Endothelial cell of umbilical vein (primary cell): ENCODE measurements at regions not wholly inside any gene's neighbourhood (a gene's known extent, or its start where the extent isn't known, plus 50 kb on each side); places are given as distances from the start of the nearest gene placed in this dataset.

ENCODE experiments used
- EZH2 ChIP-seq: IDR thresholded peaks from 2 replicates; pipeline ENCODE4 v1.6.1; 2012; ENCODE audit warnings: borderline replicate concordance, low read depth, mild to moderate bottlenecking, moderate library complexity, low read length, inconsistent platforms; ENCODE audit not compliant: severe bottlenecking
- GATA2 ChIP-seq: IDR thresholded peaks from 2 replicates; pipeline ENCODE4 v1.7.0; 2011; ENCODE audit warnings: low read depth, mild to moderate bottlenecking, moderate library complexity, mixed read lengths, low read length; ENCODE audit not compliant: insufficient read length, insufficient read depth
- JUN ChIP-seq: IDR thresholded peaks from 2 replicates; pipeline ENCODE4 v1.6.1; 2011; ENCODE audit warnings: borderline replicate concordance, low read depth; ENCODE audit not compliant: insufficient read length, insufficient read depth
- MAX ChIP-seq: IDR thresholded peaks from 2 replicates; pipeline ENCODE4 v1.6.1; 2011; ENCODE audit not compliant: insufficient read depth, insufficient read length
- POLR2A ChIP-seq: IDR thresholded peaks from 2 replicates; pipeline ENCODE4 v1.6.1; 2012; ENCODE audit warnings: low read depth, mild to moderate bottlenecking, control low read depth, low read length
- TF ChIP-seq, protein P1 (sequence below), 2 donors: IDR thresholded peaks; 1 replicate in 1 of 2; 2 replicates in 1 of 2; pipeline ENCODE4 v1.5.1; 2011; ENCODE audit warnings: low read length in 2 of 2, mild to moderate bottlenecking in 2 of 2, moderate library complexity in 2 of 2, control low read depth in 1 of 2, inconsistent platforms in 1 of 2, low read depth in 1 of 2; ENCODE audit not compliant: insufficient read depth in 1 of 2; ENCODE audit errors: extremely low read depth in 1 of 2

DNA sequence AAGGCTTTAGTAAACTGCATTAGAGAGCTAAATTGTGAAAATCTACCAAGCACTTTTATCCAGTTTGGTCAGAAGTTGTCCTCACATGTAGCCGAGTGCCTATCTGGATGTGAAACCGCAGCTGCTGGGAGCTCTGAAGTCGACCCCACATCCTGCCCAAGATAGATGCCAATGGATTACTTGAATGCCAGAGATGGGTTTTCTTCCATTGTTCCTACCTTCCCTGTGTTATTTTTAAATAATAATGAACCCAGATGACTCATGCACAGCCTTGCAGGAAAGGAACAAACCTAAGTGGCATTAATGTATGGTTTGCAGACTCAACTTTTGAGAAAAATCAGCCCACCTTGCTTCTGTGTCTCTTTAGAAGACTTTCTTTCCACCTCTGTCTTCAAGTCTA is 408.5 kb downstream of the FBXO15 start:
- TF ChIP-seq GATA2 (no peak), MAX (no peak), JUN (no peak), EZH2 (no peak), POLR2A (no peak)
- TF ChIP-seq, protein P1, sequence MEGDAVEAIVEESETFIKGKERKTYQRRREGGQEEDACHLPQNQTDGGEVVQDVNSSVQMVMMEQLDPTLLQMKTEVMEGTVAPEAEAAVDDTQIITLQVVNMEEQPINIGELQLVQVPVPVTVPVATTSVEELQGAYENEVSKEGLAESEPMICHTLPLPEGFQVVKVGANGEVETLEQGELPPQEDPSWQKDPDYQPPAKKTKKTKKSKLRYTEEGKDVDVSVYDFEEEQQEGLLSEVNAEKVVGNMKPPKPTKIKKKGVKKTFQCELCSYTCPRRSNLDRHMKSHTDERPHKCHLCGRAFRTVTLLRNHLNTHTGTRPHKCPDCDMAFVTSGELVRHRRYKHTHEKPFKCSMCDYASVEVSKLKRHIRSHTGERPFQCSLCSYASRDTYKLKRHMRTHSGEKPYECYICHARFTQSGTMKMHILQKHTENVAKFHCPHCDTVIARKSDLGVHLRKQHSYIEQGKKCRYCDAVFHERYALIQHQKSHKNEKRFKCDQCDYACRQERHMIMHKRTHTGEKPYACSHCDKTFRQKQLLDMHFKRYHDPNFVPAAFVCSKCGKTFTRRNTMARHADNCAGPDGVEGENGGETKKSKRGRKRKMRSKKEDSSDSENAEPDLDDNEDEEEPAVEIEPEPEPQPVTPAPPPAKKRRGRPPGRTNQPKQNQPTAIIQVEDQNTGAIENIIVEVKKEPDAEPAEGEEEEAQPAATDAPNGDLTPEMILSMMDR (IDR thresholded peaks at IDR 0.05; ENCODE audit: extremely low read depth in 1 of 2, insufficient read depth in 1 of 2, low read depth in 1 of 2, low read length in 2 of 2), result no peak
